KOPT-K1 (cell line): ENCODE measurements at regions not wholly inside any gene's neighbourhood (a gene's known extent, or its start where the extent isn't known, plus 50 kb on each side); places are given as distances from the start of the nearest gene placed in this dataset.

Experiments used
- H3K27ac ChIP-seq: fragments of 200-600 bp; sonication (generic); 2 replicates; pipeline ENCODE4 v1.5.1; 2016; ENCODE audit warnings: antibody characterized with exemption, mild to moderate bottlenecking, low read depth, low read length; ENCODE audit not compliant: poor library complexity, severe bottlenecking
- H3K36me3 ChIP-seq: fragments of 200-600 bp; sonication (generic); 2 replicates; pipeline ENCODE4 v1.5.1; 2017; ENCODE audit warnings: antibody characterized with exemption, mild to moderate bottlenecking, low read length, moderate library complexity; ENCODE audit not compliant: insufficient read depth
- H3K9me3 ChIP-seq: fragments of 200-600 bp; sonication (generic); 2 replicates; pipeline ENCODE4 v1.5.1; 2017; ENCODE audit warnings: antibody characterized with exemption, low read length, mild to moderate bottlenecking; ENCODE audit not compliant: insufficient read depth, poor library complexity, severe bottlenecking

GRCh38 chr5:77948476-77948875 lies 172.3 kb upstream of the TBCA start:
- H3K27ac ChIP-seq, result no peak overlapping the region
- H3K9me3 ChIP-seq, result no peaks in the 10 kb centered on the region
- no peaks in the 10 kb centered on the region for H3K36me3 ChIP-seq

- Histone ChIP-seq H3K27ac (no peak overlapping the region), H3K36me3 (no peaks in the 10 kb centered on the region), H3K9me3 (no peaks in the 10 kb centered on the region)
Observed at GRCh38 chr5:77947041-77947428, 170.9 kb upstream of the TBCA start.

GRCh38 chr5:77946381-77947040 lies 170.4 kb upstream of the TBCA start:
- Histone ChIP-seq H3K36me3 (no peaks in the 10 kb centered on the region), H3K9me3 (no peaks in the 10 kb centered on the region), H3K27ac (no peak overlapping the region)

GRCh38 chr5:77945874-77946273 lies 169.7 kb upstream of the TBCA start:
- Histone ChIP-seq H3K9me3 (peaks cover under 1% of the 10 kb centered on the region), H3K27ac (no peak overlapping the region), H3K36me3 (no peaks in the 10 kb centered on the region)

GRCh38 chr5:77944757-77945340 lies 168.7 kb upstream of the TBCA start:
- Histone ChIP-seq H3K27ac (no peak overlapping the region), H3K36me3 (no peaks in the 10 kb centered on the region), H3K9me3 (peaks cover 10% of the 10 kb centered on the region)

GRCh38 chr5:77943851-77944250 lies 167.7 kb upstream of the TBCA start:
- Histone ChIP-seq H3K36me3 (no peaks in the 10 kb centered on the region), H3K27ac (no peak overlapping the region), H3K9me3 (peaks cover 10% of the 10 kb centered on the region)

- H3K36me3 ChIP-seq, result no peaks in the 10 kb centered on the region
- peaks cover 10% of the 10 kb centered on the region for H3K9me3 ChIP-seq
- no peak overlapping the region for H3K27ac ChIP-seq
Observed at GRCh38 chr5:77942578-77943239, 166.6 kb upstream of the TBCA start.

GRCh38 chr5:77937015-77937908 lies 161.1 kb upstream of the TBCA start:
- H3K27ac ChIP-seq, result no peak overlapping the region

GRCh38 chr5:77936365-77936693 lies 160.2 kb upstream of the TBCA start:
- Histone ChIP-seq H3K9me3 (peaks cover 10% of the 10 kb centered on the region), H3K27ac (no peak overlapping the region), H3K36me3 (no peaks in the 10 kb centered on the region)

More at GRCh38 chr5:77937015-77937908, 161.1 kb upstream of the TBCA start:
- Histone ChIP-seq H3K36me3 (no peaks in the 10 kb centered on the region), H3K9me3 (peaks cover 10% of the 10 kb centered on the region)

- H3K9me3 ChIP-seq, result peaks cover 8% of the 10 kb centered on the region
- H3K27ac ChIP-seq, result no peak overlapping the region
- no peaks in the 10 kb centered on the region for H3K36me3 ChIP-seq
Observed at GRCh38 chr5:77935506-77936364, 159.6 kb upstream of the TBCA start.

- Histone ChIP-seq H3K27ac (no peak overlapping the region), H3K9me3 (no peaks in the 10 kb centered on the region), H3K36me3 (no peaks in the 10 kb centered on the region)
Observed at GRCh38 chr5:77928776-77929300, 152.7 kb upstream of the TBCA start.

GRCh38 chr5:77926337-77926736 lies 150.2 kb upstream of the TBCA start:
- H3K36me3 ChIP-seq, result no peaks in the 10 kb centered on the region
- no peaks in the 10 kb centered on the region for H3K9me3 ChIP-seq
- H3K27ac ChIP-seq, result no peak overlapping the region

GRCh38 chr5:77925503-77925902 lies 149.4 kb upstream of the TBCA start:
- H3K36me3 ChIP-seq, result no peaks in the 10 kb centered on the region
- no peak overlapping the region for H3K27ac ChIP-seq
- no peaks in the 10 kb centered on the region for H3K9me3 ChIP-seq

GRCh38 chr5:77924081-77924480 lies 147.9 kb upstream of the TBCA start:
- no peaks in the 10 kb centered on the region for H3K9me3 ChIP-seq
- H3K27ac ChIP-seq, result no peak overlapping the region
- no peaks in the 10 kb centered on the region for H3K36me3 ChIP-seq
